IPS-20b (cell line): ENCODE measurements at regions not wholly inside any gene's neighbourhood (a gene's known extent, or its start where the extent isn't known, plus 50 kb on each side); places are given as distances from the start of the nearest gene placed in this dataset.

ENCODE experiments used
- H3K27ac ChIP-seq: one replicate; pipeline ENCODE4 v1.5.1; 2013; ENCODE audit warnings: low read length
- H3K27me3 ChIP-seq: 2 replicates; pipeline ENCODE4 v1.6.1; 2013; ENCODE audit warnings: mild to moderate bottlenecking, low read length, inconsistent platforms; ENCODE audit not compliant: insufficient read depth
- H3K36me3 ChIP-seq: 2 replicates; pipeline ENCODE4 v1.6.1; 2013; ENCODE audit warnings: low read depth, mild to moderate bottlenecking, inconsistent platforms, low read length, moderate library complexity; ENCODE audit not compliant: insufficient read depth
- H3K4me1 ChIP-seq: 2 replicates; pipeline ENCODE4 v1.6.1; 2013; ENCODE audit warnings: mild to moderate bottlenecking, control low read depth, inconsistent platforms, low read length, moderate library complexity; ENCODE audit not compliant: insufficient read depth
- H3K4me3 ChIP-seq: 2 replicates; pipeline ENCODE4 v1.5.1; 2013; ENCODE audit warnings: mild to moderate bottlenecking, low read length, inconsistent platforms
- H3K9ac ChIP-seq: 2 replicates; pipeline ENCODE4 v1.6.1; 2013; ENCODE audit warnings: low read depth, mild to moderate bottlenecking, inconsistent platforms, low read length, moderate library complexity
- H3K9me3 ChIP-seq: 2 replicates; pipeline ENCODE4 v1.6.1; 2013; ENCODE audit warnings: mild to moderate bottlenecking, low read depth, low read length, inconsistent platforms; ENCODE audit not compliant: insufficient read depth

DNA sequence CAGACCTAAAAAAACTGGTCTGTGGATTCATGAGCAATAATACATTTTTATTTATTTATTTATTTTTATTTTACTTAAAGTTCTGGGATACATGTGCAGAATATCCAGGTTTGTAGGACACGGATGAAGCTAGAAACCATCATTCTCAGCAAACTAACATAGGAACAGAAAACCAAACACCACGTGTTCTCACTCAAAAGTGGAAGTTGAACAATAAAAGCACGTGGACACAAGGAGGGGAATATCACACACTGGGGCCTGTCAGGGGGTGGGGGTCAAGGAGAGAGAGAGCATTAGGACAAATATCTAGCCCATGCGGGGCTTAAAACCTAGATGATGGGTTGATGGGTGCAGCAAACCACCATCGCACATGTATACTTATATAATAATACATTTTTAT, 705.9 kb downstream of the RAB28 start:
- Histone ChIP-seq H3K36me3 (no peaks in the 10 kb centered on the region), H3K4me1 (no peaks in the 10 kb centered on the region), H3K27ac (no peak overlapping the region), H3K9me3 (no peaks in the 10 kb centered on the region), H3K27me3 (no peaks in the 10 kb centered on the region), H3K9ac (no peak overlapping the region), H3K4me3 (no peak overlapping the region)

DNA sequence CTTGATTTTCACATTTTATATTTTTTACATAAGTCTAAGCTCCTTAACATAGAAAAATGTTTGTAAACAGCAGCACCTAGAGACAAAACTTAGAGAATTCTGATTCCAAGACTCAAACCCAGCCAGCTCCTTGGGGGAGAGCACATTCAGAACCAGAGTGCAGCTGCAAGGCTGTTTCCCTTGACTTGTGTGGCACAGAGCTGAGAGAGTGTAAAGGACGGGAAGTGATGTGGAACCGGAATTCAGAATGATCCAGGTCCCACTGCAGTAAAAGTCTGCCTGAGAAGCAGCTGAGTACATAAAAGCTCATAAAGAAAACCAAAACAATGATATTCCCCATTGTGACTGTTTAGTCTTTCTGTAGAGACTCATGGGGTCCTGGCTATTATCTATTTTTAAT, 713.8 kb downstream of the RAB28 start:
- H3K27ac ChIP-seq, result no peak overlapping the region

DNA sequence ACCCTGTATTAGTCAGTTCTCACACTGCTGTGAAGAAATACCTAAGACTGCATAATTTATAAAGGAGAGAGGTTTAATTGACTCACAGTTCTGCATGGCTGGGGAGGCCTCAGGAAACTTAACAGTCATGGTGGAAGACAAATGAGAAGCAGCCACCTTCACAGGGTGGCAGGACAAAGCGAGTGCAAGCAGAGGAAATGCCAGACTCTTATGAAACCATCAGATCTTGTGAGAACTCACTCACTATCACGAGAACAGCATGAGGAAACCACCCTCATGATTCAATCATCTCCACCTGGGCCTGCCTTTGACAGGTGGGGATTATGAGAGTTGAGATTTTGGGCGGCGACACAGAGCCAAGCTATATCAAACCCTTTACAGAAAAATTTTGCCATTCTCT, 722.4 kb downstream of the RAB28 start:
- Histone ChIP-seq H3K4me1 (no peaks in the 10 kb centered on the region), H3K27ac (no peak overlapping the region), H3K27me3 (no peaks in the 10 kb centered on the region), H3K9ac (no peak overlapping the region), H3K36me3 (no peaks in the 10 kb centered on the region), H3K9me3 (no peaks in the 10 kb centered on the region), H3K4me3 (no peak overlapping the region)

More for the DNA sequence above, 713.8 kb downstream of the RAB28 start:
- Histone ChIP-seq H3K4me1 (no peaks in the 10 kb centered on the region), H3K27me3 (no peaks in the 10 kb centered on the region), H3K9me3 (no peaks in the 10 kb centered on the region), H3K4me3 (no peak overlapping the region), H3K9ac (no peak overlapping the region), H3K36me3 (no peaks in the 10 kb centered on the region)

DNA sequence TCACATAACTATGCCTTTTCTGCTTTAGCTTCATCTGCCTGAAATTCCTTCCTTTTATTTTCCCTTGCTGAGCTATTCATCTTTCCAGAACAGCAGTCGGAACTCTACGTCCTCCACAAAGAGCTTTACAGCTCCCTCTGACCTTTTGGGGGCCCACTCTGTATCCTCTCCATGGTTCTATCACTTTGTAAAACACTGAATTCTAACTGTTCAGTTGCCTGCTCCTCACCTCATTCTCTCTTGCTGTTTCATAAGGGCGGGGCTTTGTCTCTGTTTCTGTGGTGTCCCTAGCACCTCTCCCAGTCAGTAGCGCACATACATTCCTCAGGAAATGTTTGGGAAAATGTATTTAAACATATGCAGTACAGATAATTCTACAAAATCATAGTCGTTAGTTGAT, 737.0 kb downstream of the RAB28 start:
- H3K27me3 ChIP-seq, result no peaks in the 10 kb centered on the region
- H3K9me3 ChIP-seq, result no peaks in the 10 kb centered on the region; the same call in 1 of the 2 replicates
- H3K4me1 ChIP-seq, result no peaks in the 10 kb centered on the region
- H3K27ac ChIP-seq, result no peak overlapping the region
- no peak overlapping the region for H3K9ac ChIP-seq
- H3K36me3 ChIP-seq, result no peaks in the 10 kb centered on the region
- no peak overlapping the region for H3K4me3 ChIP-seq

DNA sequence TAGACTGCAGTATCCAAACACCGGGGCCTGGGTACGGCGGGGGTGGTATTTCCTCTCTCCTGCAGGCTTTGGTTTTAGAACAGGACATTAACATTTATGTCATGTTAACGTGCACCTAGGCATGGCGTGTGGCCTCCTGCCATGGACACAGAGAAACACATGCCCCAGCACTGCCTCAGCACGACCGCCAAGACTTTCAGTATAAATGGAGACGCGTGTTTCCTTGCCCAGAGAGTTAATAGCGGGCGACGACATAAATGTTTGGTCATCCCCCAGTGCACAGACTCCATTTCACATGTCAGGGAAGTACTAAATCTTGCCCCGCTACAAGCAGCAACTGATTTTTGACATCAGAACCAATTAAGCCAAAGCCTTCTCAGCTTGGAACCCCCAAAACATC, 737.9 kb downstream of the RAB28 start:
- H3K27ac ChIP-seq, result no peak overlapping the region
- H3K4me1 ChIP-seq, result no peaks in the 10 kb centered on the region
- no peaks in the 10 kb centered on the region for H3K27me3 ChIP-seq
- no peak overlapping the region for H3K4me3 ChIP-seq
- H3K36me3 ChIP-seq, result no peaks in the 10 kb centered on the region
- H3K9me3 ChIP-seq, result no peaks in the 10 kb centered on the region; the same call in 1 of the 2 replicates
- no peak overlapping the region for H3K9ac ChIP-seq

DNA sequence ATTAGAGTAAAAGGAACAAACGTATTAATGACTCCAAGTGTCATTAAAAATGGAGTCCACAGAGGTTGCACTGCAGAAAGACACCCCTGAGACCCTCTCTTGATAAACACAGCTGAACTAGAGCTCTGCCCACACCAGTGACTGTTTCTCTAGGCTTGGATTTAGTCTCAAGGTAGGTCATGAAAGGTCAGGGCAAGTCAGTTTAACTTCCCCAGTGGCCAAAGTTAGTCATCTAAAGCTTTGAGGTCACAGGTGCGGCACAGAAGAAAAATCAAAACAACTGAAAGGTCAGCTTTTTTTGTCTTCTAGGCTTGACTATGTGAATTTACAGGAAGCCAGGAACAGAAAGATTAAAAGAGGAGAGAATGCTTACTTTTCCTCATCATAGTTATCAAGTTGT, 749.6 kb downstream of the RAB28 start:
- Histone ChIP-seq H3K4me3 (no peak overlapping the region), H3K36me3 (no peaks in the 10 kb centered on the region), H3K27me3 (no peaks in the 10 kb centered on the region), H3K4me1 (no peaks in the 10 kb centered on the region), H3K27ac (no peak overlapping the region), H3K9me3 (no peaks in the 10 kb centered on the region), H3K9ac (no peak overlapping the region)

DNA sequence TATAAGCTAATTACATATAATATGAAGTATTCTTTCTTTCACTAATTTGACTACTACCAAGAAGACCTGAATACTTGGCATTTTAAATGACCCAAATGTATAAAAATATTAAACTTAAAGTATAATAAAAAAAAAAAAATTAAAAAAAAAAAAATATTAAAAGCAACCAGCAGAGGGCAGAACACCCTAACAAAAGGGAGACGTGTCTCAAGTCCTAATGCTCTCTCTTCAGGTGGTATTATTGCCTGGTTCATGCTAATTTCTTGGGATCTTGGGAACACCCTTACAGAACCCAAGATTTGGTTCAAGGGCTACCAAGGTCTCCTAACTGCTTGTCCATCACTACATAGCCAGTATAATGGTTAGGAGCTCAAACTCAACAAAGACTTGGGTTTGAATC, 754.8 kb downstream of the RAB28 start:
- Histone ChIP-seq H3K4me3 (no peak overlapping the region), H3K9me3 (no peaks in the 10 kb centered on the region), H3K9ac (no peak overlapping the region), H3K36me3 (no peaks in the 10 kb centered on the region), H3K27me3 (no peaks in the 10 kb centered on the region), H3K27ac (no peak overlapping the region), H3K4me1 (no peaks in the 10 kb centered on the region)

DNA sequence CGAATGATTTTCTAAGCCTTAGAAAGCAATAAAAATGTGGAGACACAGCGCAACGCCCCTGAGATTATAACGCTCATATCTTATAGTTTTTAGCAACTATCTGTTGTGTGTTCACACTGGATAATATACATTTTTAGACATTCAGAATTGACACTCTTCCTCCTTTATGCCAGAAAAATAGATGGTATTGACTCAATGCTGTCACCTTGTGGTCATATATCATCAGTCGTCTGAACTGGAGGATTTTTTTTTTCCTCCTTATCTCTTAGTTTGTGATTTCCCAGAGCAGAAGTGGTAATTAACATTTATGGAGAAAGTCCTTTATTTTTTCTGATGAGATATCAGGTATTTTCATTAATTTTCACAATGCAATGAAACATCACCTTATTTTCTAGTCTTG, 759.6 kb downstream of the RAB28 start:
- H3K36me3 ChIP-seq, result no peaks in the 10 kb centered on the region
- H3K9ac ChIP-seq, result no peak overlapping the region
- no peak overlapping the region for H3K4me3 ChIP-seq
- no peaks in the 10 kb centered on the region; the same call in 1 of the 2 replicates for H3K9me3 ChIP-seq
- no peak overlapping the region for H3K27ac ChIP-seq
- peaks cover 4% of the 10 kb centered on the region; the same call in 1 of the 2 replicates for H3K4me1 ChIP-seq
- no peaks in the 10 kb centered on the region for H3K27me3 ChIP-seq

DNA sequence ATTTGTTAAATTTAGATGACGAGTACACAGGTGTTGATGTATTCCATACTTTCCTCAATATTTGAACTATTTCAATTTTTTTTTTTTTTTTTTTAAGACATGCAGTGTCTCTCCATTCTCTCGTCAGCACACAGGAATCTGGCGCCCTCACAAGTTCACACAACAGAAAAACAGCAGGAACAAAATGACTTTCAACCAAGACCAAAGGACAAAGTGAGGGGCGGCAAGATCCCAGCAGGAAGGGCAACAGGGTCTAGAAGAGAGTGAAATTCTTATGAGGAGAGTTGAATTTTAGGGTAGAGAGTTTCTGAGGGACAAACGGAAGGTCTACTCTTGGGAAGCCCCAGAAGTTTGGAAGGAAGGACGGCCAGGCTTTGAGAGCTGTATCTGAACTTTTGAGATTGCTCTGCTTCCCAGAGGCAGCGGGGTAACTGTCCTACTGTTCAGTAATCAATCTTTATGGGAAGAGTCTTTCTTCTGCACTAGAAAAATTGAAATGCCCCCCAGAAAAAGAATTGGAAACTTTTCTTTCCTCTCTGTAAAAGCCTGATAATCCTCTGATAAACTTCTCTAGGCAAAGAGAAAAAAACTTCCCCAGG, 760.2 kb downstream of the RAB28 start:
- no peak overlapping the region for H3K27ac ChIP-seq

DNA sequence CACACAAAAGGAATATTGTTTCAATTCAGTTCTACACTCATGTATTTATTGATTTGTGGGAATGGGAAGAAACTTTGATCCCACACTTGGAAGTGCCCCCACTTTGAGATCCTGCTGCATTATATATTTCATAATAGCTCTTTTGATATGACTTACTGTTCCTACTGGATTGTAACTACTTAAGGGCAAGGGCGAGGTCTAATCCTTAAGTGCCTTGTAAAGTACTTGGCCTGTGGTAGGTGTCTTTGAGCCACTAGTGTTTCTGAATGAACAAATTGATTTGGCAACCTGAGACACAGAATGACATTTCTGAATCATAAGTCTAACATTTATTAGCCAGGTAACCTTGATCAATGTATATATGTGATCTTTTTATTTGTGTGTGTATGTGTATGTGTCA, 767.2 kb downstream of the RAB28 start:
- H3K27me3 ChIP-seq, result no peaks in the 10 kb centered on the region

More for the DNA sequence above, 760.2 kb downstream of the RAB28 start:
- no peaks in the 10 kb centered on the region for H3K36me3 ChIP-seq
- no peaks in the 10 kb centered on the region; the same call in 1 of the 2 replicates for H3K9me3 ChIP-seq
- peaks cover 4% of the 10 kb centered on the region; the same call in 1 of the 2 replicates for H3K4me1 ChIP-seq
- H3K9ac ChIP-seq, result no peak overlapping the region
- no peak overlapping the region for H3K4me3 ChIP-seq
- no peaks in the 10 kb centered on the region for H3K27me3 ChIP-seq

DNA sequence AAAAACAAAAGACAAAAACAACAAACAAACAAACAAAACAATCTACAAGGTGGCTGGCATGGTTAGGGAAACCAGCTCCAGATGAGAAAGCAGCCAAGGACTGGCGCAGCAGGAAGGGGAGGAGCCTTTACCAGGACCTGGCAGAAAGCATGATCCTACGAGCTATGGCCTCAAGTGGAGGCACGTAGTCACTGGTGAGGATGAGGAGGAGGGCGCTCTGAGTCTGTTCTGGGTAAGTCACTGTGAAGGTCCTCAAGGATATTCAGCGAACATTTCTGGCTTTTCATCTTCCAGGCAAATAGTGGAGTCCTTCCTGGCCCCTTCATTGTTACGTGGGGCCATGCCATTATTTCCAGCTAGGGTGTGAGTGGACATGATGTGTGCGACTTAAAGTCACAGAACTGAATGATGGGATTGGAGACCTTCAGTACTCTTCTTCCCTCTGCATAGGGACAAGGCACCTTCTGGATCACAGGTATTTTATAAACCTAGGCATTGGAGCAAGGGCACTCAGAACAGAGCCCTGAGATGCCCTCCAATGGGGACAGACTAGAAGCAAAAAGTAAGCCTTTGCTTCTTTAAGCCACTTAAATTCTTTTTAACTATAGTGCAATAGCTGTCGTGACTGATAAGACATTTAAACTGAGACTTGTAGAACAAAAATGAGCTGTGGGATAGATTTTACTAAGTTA, 771.3 kb downstream of the RAB28 start:
- no peaks in the 10 kb centered on the region for H3K9me3 ChIP-seq
- no peak overlapping the region for H3K27ac ChIP-seq
- no peaks in the 10 kb centered on the region for H3K4me1 ChIP-seq
- H3K4me3 ChIP-seq, result no peak overlapping the region
- H3K27me3 ChIP-seq, result no peaks in the 10 kb centered on the region
- H3K36me3 ChIP-seq, result no peaks in the 10 kb centered on the region
- H3K9ac ChIP-seq, result no peak overlapping the region

More for the DNA sequence above, 767.2 kb downstream of the RAB28 start:
- no peak overlapping the region for H3K4me3 ChIP-seq
- no peak overlapping the region for H3K9ac ChIP-seq
- no peaks in the 10 kb centered on the region for H3K4me1 ChIP-seq
- H3K36me3 ChIP-seq, result no peaks in the 10 kb centered on the region
- no peak overlapping the region for H3K27ac ChIP-seq
- H3K9me3 ChIP-seq, result no peaks in the 10 kb centered on the region; the same call in 1 of the 2 replicates
